Fibroblast of lung (primary cell): ENCODE measurements at regions not wholly inside any gene's neighbourhood (a gene's known extent, or its start where the extent isn't known, plus 50 kb on each side); places are given as distances from the start of the nearest gene placed in this dataset.

Experiments
- DNase-seq, 2 donors: peaks; one replicate each; pipeline versions ENCODE4 v3.0.0 to v3.0.0-alpha.2; 2010; ENCODE audit warnings: low read depth in 2 of 2
- H2AFZ ChIP-seq: 2 replicates; pipeline ENCODE4 v1.5.1; 2012; ENCODE audit warnings: low read length, control low read depth, inconsistent platforms
- H3K27ac ChIP-seq: 2 replicates; pipeline ENCODE4 v1.5.1; 2011; ENCODE audit warnings: low read length, control low read depth; ENCODE audit not compliant: insufficient read depth
- H3K27me3 ChIP-seq: 2 replicates; pipeline ENCODE4 v1.5.1; 2011; ENCODE audit warnings: mild to moderate bottlenecking, low read length; ENCODE audit not compliant: control insufficient read depth, insufficient read depth
- H3K36me3 ChIP-seq: 2 replicates; pipeline ENCODE4 v1.5.1; 2011; ENCODE audit warnings: low read length; ENCODE audit not compliant: control insufficient read depth, insufficient read depth
- H3K4me1 ChIP-seq: 2 replicates; pipeline ENCODE4 v1.5.1; 2011; ENCODE audit warnings: low read length; ENCODE audit not compliant: control insufficient read depth, insufficient read depth; ENCODE audit errors: extremely low read depth
- H3K4me2 ChIP-seq: 2 replicates; pipeline ENCODE4 v1.5.1; 2011; ENCODE audit warnings: low read length, control low read depth; ENCODE audit not compliant: insufficient read depth; ENCODE audit errors: extremely low read depth
- H3K4me3 ChIP-seq, 4 experiments: fragments of 200-600 bp in 1 of 4; sonication (generic) in 1 of 4; replicated peaks in 1 of 4; 2 replicates each; pipeline ENCODE4 v1.5.1; 2011 to 2016; ENCODE audit warnings: low read length in 4 of 4, low read depth in 3 of 4, mild to moderate bottlenecking in 3 of 4, control low read depth in 2 of 4, inconsistent platforms in 1 of 4, mixed read lengths in 1 of 4; ENCODE audit not compliant: insufficient read depth in 1 of 4; ENCODE audit errors: control extremely low read depth in 1 of 4
- H3K79me2 ChIP-seq: 2 replicates; pipeline ENCODE4 v1.5.1; 2012; ENCODE audit warnings: mild to moderate bottlenecking, low read length, inconsistent platforms; ENCODE audit not compliant: control insufficient read depth, insufficient read depth
- H3K9ac ChIP-seq: 2 replicates; pipeline ENCODE4 v1.5.1; 2011; ENCODE audit warnings: mild to moderate bottlenecking, low read length, control low read depth; ENCODE audit not compliant: insufficient read depth
- H3K9me3 ChIP-seq: 2 replicates; pipeline ENCODE4 v1.5.1; 2012; ENCODE audit warnings: low read depth, low read length; ENCODE audit not compliant: control insufficient read depth, insufficient read depth
- H4K20me1 ChIP-seq: 2 replicates; pipeline ENCODE4 v1.5.1; 2011; ENCODE audit warnings: low read length; ENCODE audit not compliant: control insufficient read depth, insufficient read depth; ENCODE audit errors: extremely low read depth
- CTCF ChIP-seq, 2 donors: IDR thresholded peaks in 1 of 2; conservative IDR thresholded peaks in 1 of 2; 1 replicate in 1 of 2; 2 replicates in 1 of 2; pipeline ENCODE4 v1.5.1; 2011 to 2012; ENCODE audit warnings: low read length in 2 of 2, control low read depth in 1 of 2, inconsistent platforms in 1 of 2, low read depth in 1 of 2, mild to moderate bottlenecking in 1 of 2
- EZH2 ChIP-seq: IDR thresholded peaks from 2 replicates; pipeline ENCODE4 v1.5.1; 2012; ENCODE audit warnings: low read length, control low read depth, mild to moderate bottlenecking; ENCODE audit errors: missing control alignments

- TF ChIP-seq CTCF (conservative IDR thresholded peaks at IDR 0.05 in 1 of 2, IDR thresholded peaks at IDR 0.05 in 1 of 2; ENCODE audit: low read depth in 1 of 2, low read length in 2 of 2) (no peak), EZH2 (no peak)
- H3K79me2 ChIP-seq = no peaks in the 10 kb centered on the region
- no peaks in the 10 kb centered on the region for H3K4me1 ChIP-seq
- no peaks in the 10 kb centered on the region for H3K27me3 ChIP-seq
- no peaks in the 10 kb centered on the region for H3K36me3 ChIP-seq
- no peak overlapping the region for H3K27ac ChIP-seq
- no peaks in the 10 kb centered on the region for H4K20me1 ChIP-seq
- no peak for DNase-seq
- no peaks in the 10 kb centered on the region for H3K9me3 ChIP-seq
- no peak overlapping the region for H3K4me3 ChIP-seq
- H2AFZ ChIP-seq = no peak overlapping the region
- H3K9ac ChIP-seq = no peak overlapping the region
- H3K4me2 ChIP-seq = no peak overlapping the region
These were observed 1716.1 kb upstream of the C9orf72 start for GRCh38 chr9:29289365-29289764.

GRCh38 chr9:29290516-29290915, 1717.2 kb upstream of the C9orf72 start:
- H3K9me3 ChIP-seq = no peaks in the 10 kb centered on the region

GRCh38 chr9:29297592-29297991, 1724.3 kb upstream of the C9orf72 start:
- DNase-seq = no peak
- Histone ChIP-seq H3K4me3 (no peak overlapping the region), H3K4me2 (no peak overlapping the region), H3K36me3 (no peaks in the 10 kb centered on the region), H3K9me3 (no peaks in the 10 kb centered on the region), H3K79me2 (no peaks in the 10 kb centered on the region), H3K4me1 (no peaks in the 10 kb centered on the region), H3K9ac (no peak overlapping the region), H4K20me1 (no peaks in the 10 kb centered on the region), H3K27me3 (no peaks in the 10 kb centered on the region), H2AFZ (no peak overlapping the region), H3K27ac (no peak overlapping the region)
- TF ChIP-seq CTCF (conservative IDR thresholded peaks at IDR 0.05 in 1 of 2, IDR thresholded peaks at IDR 0.05 in 1 of 2; ENCODE audit: low read depth in 1 of 2, low read length in 2 of 2) (no peak), EZH2 (no peak)

More at GRCh38 chr9:29290516-29290915, 1717.2 kb upstream of the C9orf72 start:
- Histone ChIP-seq H3K27ac (no peak overlapping the region), H2AFZ (no peak overlapping the region), H4K20me1 (no peaks in the 10 kb centered on the region), H3K9ac (no peak overlapping the region), H3K4me3 (no peak overlapping the region), H3K4me1 (no peaks in the 10 kb centered on the region), H3K27me3 (no peaks in the 10 kb centered on the region), H3K36me3 (no peaks in the 10 kb centered on the region), H3K79me2 (no peaks in the 10 kb centered on the region), H3K4me2 (no peak overlapping the region)
- no peak for DNase-seq
- TF ChIP-seq EZH2 (no peak), CTCF (conservative IDR thresholded peaks at IDR 0.05 in 1 of 2, IDR thresholded peaks at IDR 0.05 in 1 of 2; ENCODE audit: low read depth in 1 of 2, low read length in 2 of 2) (no peak)
